ENCODE measurements at regions not wholly inside any gene's neighbourhood (a gene's known extent, or its start where the extent isn't known, plus 50 kb on each side); places are given as distances from the start of the nearest gene placed in this dataset.

DNA sequence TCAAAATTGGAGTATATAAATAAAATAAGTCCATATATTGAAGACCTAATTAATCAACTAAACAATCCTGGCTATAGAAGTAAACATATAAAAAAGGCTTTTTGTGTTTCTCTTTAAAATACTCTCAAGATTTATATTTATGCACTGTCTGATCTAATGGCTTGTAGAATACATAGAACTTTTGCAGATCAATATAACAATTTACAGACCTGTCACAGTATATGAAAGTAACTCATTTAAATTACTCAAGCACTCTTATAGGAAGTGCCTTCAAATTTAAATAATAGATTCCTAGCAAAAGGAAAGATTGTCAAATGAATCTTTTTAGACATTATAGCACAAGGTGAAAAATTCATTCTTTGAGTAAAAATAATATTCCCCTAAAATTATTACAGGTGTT is 615.8 kb upstream of the RGS18 start:
- TF ChIP-seq, protein P1, sequence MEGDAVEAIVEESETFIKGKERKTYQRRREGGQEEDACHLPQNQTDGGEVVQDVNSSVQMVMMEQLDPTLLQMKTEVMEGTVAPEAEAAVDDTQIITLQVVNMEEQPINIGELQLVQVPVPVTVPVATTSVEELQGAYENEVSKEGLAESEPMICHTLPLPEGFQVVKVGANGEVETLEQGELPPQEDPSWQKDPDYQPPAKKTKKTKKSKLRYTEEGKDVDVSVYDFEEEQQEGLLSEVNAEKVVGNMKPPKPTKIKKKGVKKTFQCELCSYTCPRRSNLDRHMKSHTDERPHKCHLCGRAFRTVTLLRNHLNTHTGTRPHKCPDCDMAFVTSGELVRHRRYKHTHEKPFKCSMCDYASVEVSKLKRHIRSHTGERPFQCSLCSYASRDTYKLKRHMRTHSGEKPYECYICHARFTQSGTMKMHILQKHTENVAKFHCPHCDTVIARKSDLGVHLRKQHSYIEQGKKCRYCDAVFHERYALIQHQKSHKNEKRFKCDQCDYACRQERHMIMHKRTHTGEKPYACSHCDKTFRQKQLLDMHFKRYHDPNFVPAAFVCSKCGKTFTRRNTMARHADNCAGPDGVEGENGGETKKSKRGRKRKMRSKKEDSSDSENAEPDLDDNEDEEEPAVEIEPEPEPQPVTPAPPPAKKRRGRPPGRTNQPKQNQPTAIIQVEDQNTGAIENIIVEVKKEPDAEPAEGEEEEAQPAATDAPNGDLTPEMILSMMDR (IDR thresholded peaks at IDR 0.05 in 2 of 3, conservative IDR thresholded peaks at IDR 0.05 in 1 of 3; ENCODE audit: control insufficient read depth in 2 of 3, extremely low read depth in 1 of 3, insufficient read depth in 1 of 3, low read depth in 3 of 3, low read length in 3 of 3) = no peak
- TF ChIP-seq, protein P2, sequence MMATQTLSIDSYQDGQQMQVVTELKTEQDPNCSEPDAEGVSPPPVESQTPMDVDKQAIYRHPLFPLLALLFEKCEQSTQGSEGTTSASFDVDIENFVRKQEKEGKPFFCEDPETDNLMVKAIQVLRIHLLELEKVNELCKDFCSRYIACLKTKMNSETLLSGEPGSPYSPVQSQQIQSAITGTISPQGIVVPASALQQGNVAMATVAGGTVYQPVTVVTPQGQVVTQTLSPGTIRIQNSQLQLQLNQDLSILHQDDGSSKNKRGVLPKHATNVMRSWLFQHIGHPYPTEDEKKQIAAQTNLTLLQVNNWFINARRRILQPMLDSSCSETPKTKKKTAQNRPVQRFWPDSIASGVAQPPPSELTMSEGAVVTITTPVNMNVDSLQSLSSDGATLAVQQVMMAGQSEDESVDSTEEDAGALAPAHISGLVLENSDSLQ (IDR thresholded peaks at IDR 0.05) = no peak
- TF ChIP-seq TAF1 (IDR thresholded peaks at IDR 0.05; ENCODE audit: borderline replicate concordance, low read depth, low read length) = no peak
- TF ChIP-seq YY1 (IDR thresholded peaks at IDR 0.05; ENCODE audit: low read depth, low read length) = no peak
- no peak for TF ChIP-seq SMAD1 (IDR thresholded peaks at IDR 0.05; ENCODE audit: low read depth, partially characterized antibody)
- no peak for TF ChIP-seq ZNF207 (IDR thresholded peaks at IDR 0.05; ENCODE audit: borderline replicate concordance)

Data from GM12878 (cell line).